ENCODE measurements at regions not wholly inside any gene's neighbourhood (a gene's known extent, or its start where the extent isn't known, plus 50 kb on each side); places are given as distances from the start of the nearest gene placed in this dataset.

GRCh38 chr5:51286046-51286445, 97.2 kb upstream of the ISL1 start:
- Histone ChIP-seq H3K9me3 (ENCODE audit: low read depth, low read length) (no peaks in the 10 kb centered on the region), H3K27me3 (ENCODE audit: insufficient read depth, low read length) (no peaks in the 10 kb centered on the region)

GRCh38 chr5:51302343-51302742, 80.9 kb upstream of the ISL1 start:
- H3K4me3 ChIP-seq (ENCODE audit: low read length), result no peak overlapping the region
- no peaks in the 10 kb centered on the region for H3K27me3 ChIP-seq (ENCODE audit: insufficient read depth, low read length)
- H3K9me3 ChIP-seq (ENCODE audit: low read depth, low read length), result no peaks in the 10 kb centered on the region
- no peaks in the 10 kb centered on the region for H3K4me1 ChIP-seq (ENCODE audit: insufficient read depth, low read length)

More at GRCh38 chr5:51286046-51286445, 97.2 kb upstream of the ISL1 start:
- H3K4me1 ChIP-seq (ENCODE audit: insufficient read depth, low read length), result no peaks in the 10 kb centered on the region
- H3K4me3 ChIP-seq (ENCODE audit: low read length), result no peak overlapping the region

- Histone ChIP-seq H3K4me1 (ENCODE audit: insufficient read depth, low read length) (no peaks in the 10 kb centered on the region), H3K4me3 (ENCODE audit: low read length) (no peak overlapping the region), H3K27me3 (ENCODE audit: insufficient read depth, low read length) (no peaks in the 10 kb centered on the region), H3K9me3 (ENCODE audit: low read depth, low read length) (peaks cover 4% of the 10 kb centered on the region)
Observed at GRCh38 chr5:51326844-51327243, 56.4 kb upstream of the ISL1 start.
